A549 (cell line): ENCODE measurements at regions not wholly inside any gene's neighbourhood (a gene's known extent, or its start where the extent isn't known, plus 50 kb on each side); places are given as distances from the start of the nearest gene placed in this dataset.

Experiments
- ATAC-seq, 2 experiments: fragments of 200-7000 bp in 1 of 2; fragments of >200 bp in 1 of 2; cut with Nextera tagmentation in 1 of 2; cut with Tn5 transposase in 1 of 2; 3 replicates each; pipeline versions ENCODE4 v1.8.0 to v1.9.1; 2018 to 2020; ENCODE audit warnings: mild to moderate bottlenecking in 1 of 2, moderate library complexity in 1 of 2
- CTCF ChIA-PET: fragments of 300-600 bp; sonication (Branson Sonifier 250); formaldehyde crosslinking; extraction: SDS; loops from one replicate; lab custom pipeline; 2021; ENCODE audit warnings: antibody characterized with exemption, inconsistent platforms; lab: Yijun Ruan, JAX
- POLR2A ChIA-PET: fragments of 350-600 bp; formaldehyde crosslinking; extraction: SDS; loops from one replicate; lab custom pipeline; 2021; ENCODE audit warnings: antibody characterized with exemption, inconsistent platforms; lab: Yijun Ruan, JAX
- DNase-seq, 2 experiments: peaks; one replicate each; pipeline versions ENCODE4 v3.0.0 to v3.0.0-alpha.2; 2011 to 2016; ENCODE audit warnings: low read depth in 1 of 2, low spot score in 1 of 2
- FAIRE-seq: peaks from 2 replicates; lab custom pipeline; 2011; peaks lifted over from hg19 to GRCh38; lab: Jason Lieb, UNC
- H3K27ac ChIP-seq, 2 experiments: fragments of >200 bp; sonication (Bioruptor Twin); formaldehyde crosslinking; 3 replicates each; pipeline ENCODE4 v1.5.1; 2016 to 2017
- H3K4me1 ChIP-seq: fragments of >200 bp; sonication (Bioruptor Twin); formaldehyde crosslinking; 3 replicates; pipeline ENCODE4 v1.6.1; 2016
- H3K4me2 ChIP-seq: fragments of >200 bp; sonication (Bioruptor Twin); formaldehyde crosslinking; 3 replicates; pipeline ENCODE4 v1.6.1; 2016
- H3K4me3 ChIP-seq: fragments of >200 bp; sonication (Bioruptor Twin); formaldehyde crosslinking; 3 replicates; pipeline ENCODE4 v1.5.1; 2016
- H3K9me3 ChIP-seq: fragments of >200 bp; sonication (Bioruptor Twin); formaldehyde crosslinking; 3 replicates; pipeline ENCODE4 v1.6.1; 2016
- BHLHE40 ChIP-seq: IDR thresholded peaks from 2 replicates; pipeline ENCODE4 v1.6.1; 2012; ENCODE audit warnings: low read depth, low read length, inconsistent platforms
- CBX8 ChIP-seq: fragments of 200-600 bp; sonication (generic); IDR thresholded peaks from 2 replicates; pipeline ENCODE4 v1.6.1; 2016
- EP300 ChIP-seq, 2 experiments: fragments of >200 bp; sonication (Bioruptor Twin); formaldehyde crosslinking; IDR thresholded peaks; 2 replicates in 1 of 2; 3 replicates in 1 of 2; pipeline ENCODE4 v1.6.1; 2016 to 2017
- FOXS1 ChIP-seq: fragments of 250-450 bp; sonication (Bioruptor Pico); IDR thresholded peaks from 2 replicates; pipeline ENCODE4 v1.5.0; 2020; ENCODE audit warnings: mild to moderate bottlenecking, moderate library complexity
- HDAC2 ChIP-seq: fragments of 200-600 bp; sonication (generic); IDR thresholded peaks from 2 replicates; pipeline ENCODE4 v1.6.1; 2016
- HOXA7 ChIP-seq: fragments of 250-450 bp; sonication (Bioruptor Pico); IDR thresholded peaks from 2 replicates; pipeline ENCODE4 v1.5.0; 2020; ENCODE audit warnings: mild to moderate bottlenecking, moderate library complexity
- HOXB13 ChIP-seq: fragments of 250-450 bp; sonication (Bioruptor Pico); IDR thresholded peaks from 2 replicates; pipeline ENCODE4 v1.5.0; 2020; ENCODE audit warnings: low read depth, mild to moderate bottlenecking, moderate library complexity
- JUNB ChIP-seq: fragments of >200 bp; sonication (Bioruptor Twin); formaldehyde crosslinking; IDR thresholded peaks from 2 replicates; pipeline ENCODE4 v1.6.1; 2016
- KDM1A ChIP-seq: fragments of 200-600 bp; sonication (generic); IDR thresholded peaks from 2 replicates; pipeline ENCODE4 v1.6.1; 2016; ENCODE audit warnings: low read depth, mild to moderate bottlenecking
- KDM5A ChIP-seq: fragments of 200-600 bp; sonication (generic); IDR thresholded peaks from 2 replicates; pipeline ENCODE4 v1.6.1; 2016; ENCODE audit warnings: antibody characterized with exemption, mild to moderate bottlenecking
- NFE2L2 ChIP-seq: fragments of 150-350 bp; conservative IDR thresholded peaks from 2 replicates; pipeline ENCODE4 v1.6.1; 2014; ENCODE audit warnings: low read length
- RAD21 ChIP-seq, 2 experiments: fragments of >200 bp in 1 of 2; sonication (Bioruptor Twin) in 1 of 2; formaldehyde crosslinking in 1 of 2; IDR thresholded peaks in 1 of 2; conservative IDR thresholded peaks in 1 of 2; 2 replicates in 1 of 2; 3 replicates in 1 of 2; pipeline ENCODE4 v1.6.1; 2012 to 2018; ENCODE audit warnings: inconsistent platforms in 1 of 2
- SREBF2 ChIP-seq: fragments of 450-650 bp; IDR thresholded peaks from 2 replicates; pipeline ENCODE4 v1.6.1; 2014; ENCODE audit warnings: mild to moderate bottlenecking, moderate library complexity
- ZC3H11A ChIP-seq: fragments of 450-650 bp; IDR thresholded peaks from 2 replicates; pipeline ENCODE4 v1.6.1; 2014; ENCODE audit warnings: antibody characterized with exemption, mild to moderate bottlenecking
- ZNF302 ChIP-seq: fragments of 250-450 bp; sonication (Bioruptor Pico); IDR thresholded peaks from 2 replicates; pipeline ENCODE4 v1.9.0; 2021; ENCODE audit warnings: inconsistent platforms, mild to moderate bottlenecking, moderate library complexity
- ZSCAN20 ChIP-seq: fragments of 250-450 bp; sonication (Bioruptor Pico); IDR thresholded peaks from 2 replicates; pipeline ENCODE4 v1.8.0; 2022; ENCODE audit warnings: mild to moderate bottlenecking, moderate library complexity
- WGBS: methylation state at CpG from one replicate; pipeline ENCODE4 v1.1.6; 2017; ENCODE audit errors: missing lambda C conversion rate; 5-methylcytosine and 5-hydroxymethylcytosine counted together
- TF ChIP-seq, protein P1 (sequence below): fragments of 200-600 bp; sonication (generic); IDR thresholded peaks from 2 replicates; pipeline ENCODE4 v1.6.1; 2016; ENCODE audit warnings: antibody characterized with exemption, mild to moderate bottlenecking, moderate library complexity
- TF ChIP-seq, protein P2 (sequence below): IDR thresholded peaks from 2 replicates; pipeline ENCODE4 v1.6.1; 2012; ENCODE audit warnings: low read depth, borderline replicate concordance

DNA sequence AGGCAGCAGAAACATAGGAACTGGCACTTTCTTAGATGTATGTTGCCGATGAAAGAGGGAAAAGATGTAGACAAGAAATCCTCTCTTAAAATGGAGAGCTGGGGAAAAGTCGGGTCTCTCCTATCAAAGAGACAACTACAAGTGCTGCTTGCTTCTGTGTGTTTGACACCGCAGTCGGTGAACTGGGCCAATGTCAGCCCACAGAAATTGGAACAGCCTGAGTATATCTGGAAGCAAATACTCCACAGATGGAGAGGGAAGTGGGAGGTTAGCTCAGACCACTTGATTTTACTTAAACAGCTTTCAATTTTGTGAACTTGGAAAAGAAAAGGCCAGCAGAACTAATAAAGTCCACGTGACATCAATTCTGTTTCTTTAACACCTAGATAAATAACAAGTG is 230.9 kb upstream of the FAT1 start:
- POLR2A ChIA-PET = no interaction called here
- no peak for TF ChIP-seq CBX8
- no peak for TF ChIP-seq BHLHE40
- no peak for TF ChIP-seq JUNB
- TF ChIP-seq SREBF2 = no peak
- TF ChIP-seq FOXS1 (CRISPR knock-in tag) = no peak
- TF ChIP-seq, all 56 proteins: peak for 0
- ATAC-seq (no peak), DNase-seq (no peak), FAIRE-seq (no peak)
- CTCF ChIA-PET = no interaction called here
- Histone ChIP-seq H3K4me2 (no peak overlapping the region), H3K9me3 (no peaks in the 10 kb centered on the region), H3K27ac (no peak overlapping the region), H3K4me1 (no peaks in the 10 kb centered on the region), H3K4me3 (no peak overlapping the region)
- WGBS = 88% methylated on average over 5 of the region's 5 CpGs

DNA sequence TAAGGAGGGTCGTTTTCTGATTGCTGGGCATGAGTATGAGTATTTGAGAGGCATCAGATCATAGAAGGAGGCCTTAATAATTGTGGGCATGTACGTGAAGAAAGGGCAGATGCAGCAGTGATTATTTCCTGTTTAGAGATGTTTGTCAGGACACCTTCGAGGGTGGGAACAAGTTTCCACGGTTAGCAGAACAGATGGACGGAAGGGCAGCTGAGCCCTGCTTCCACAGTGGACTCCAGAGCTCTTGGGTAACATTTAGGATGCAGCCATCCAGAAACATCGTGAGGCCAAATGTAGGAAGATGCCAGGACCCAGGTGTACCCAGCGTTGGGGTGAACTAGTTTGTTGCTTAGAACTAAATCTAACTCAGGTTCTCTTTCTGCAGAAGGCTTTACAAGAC is 231.3 kb upstream of the FAT1 start:
- ChIA-PET POLR2A (no interaction called here), CTCF (no interaction called here)
- Histone ChIP-seq H3K4me2 (no peak overlapping the region), H3K4me1 (no peaks in the 10 kb centered on the region), H3K4me3 (no peak overlapping the region), H3K9me3 (no peaks in the 10 kb centered on the region), H3K27ac (no peak overlapping the region)
- FAIRE-seq (no peak), ATAC-seq (no peak), DNase-seq (no peak)
- WGBS = 60% methylated on average over 7 of the region's 7 CpGs
- TF ChIP-seq KDM5A = no peak
- TF ChIP-seq ZC3H11A = no peak
- no peak for TF ChIP-seq HOXA7
- TF ChIP-seq HOXB13 (CRISPR knock-in tag) = no peak
- no peak for TF ChIP-seq KDM1A

DNA sequence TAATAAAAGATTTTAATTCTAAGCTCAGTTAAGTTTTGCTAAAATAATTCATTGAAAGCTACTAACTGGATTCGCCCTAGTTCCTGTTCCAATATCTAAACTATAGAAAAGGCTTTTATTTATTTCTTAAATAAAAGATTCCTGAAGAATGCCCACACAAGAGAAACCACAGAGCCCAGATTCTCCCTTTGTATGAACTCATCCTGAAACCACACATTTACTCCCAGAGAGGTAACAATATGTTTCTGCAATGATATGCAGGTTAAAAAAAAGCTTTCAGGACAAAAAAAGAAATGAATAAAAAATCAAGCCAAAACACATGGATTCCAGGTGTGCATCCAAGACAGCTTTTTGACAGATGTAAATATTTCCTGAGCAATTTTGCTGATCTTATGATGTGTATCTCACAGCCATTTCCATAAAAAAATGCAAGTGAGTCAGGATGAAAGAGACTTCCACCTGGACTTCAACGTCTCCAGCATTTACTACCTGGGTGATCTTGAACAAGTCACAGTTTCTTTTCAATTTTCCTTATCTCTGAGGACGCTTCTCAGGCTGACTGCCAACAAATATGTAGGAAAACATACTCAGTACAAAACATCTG is 234.4 kb upstream of the FAT1 start:
- H3K27ac ChIP-seq = no peak overlapping the region
- no peaks in the 10 kb centered on the region for H3K4me1 ChIP-seq
- H3K9me3 ChIP-seq = no peaks in the 10 kb centered on the region
- H3K4me3 ChIP-seq = no peak overlapping the region
- DNase-seq = no peak
- no peak for ATAC-seq
- WGBS = 73% methylated on average over 3 of the region's 3 CpGs
- CTCF ChIA-PET = no interaction called here
- no peak for FAIRE-seq
- no peak overlapping the region for H3K4me2 ChIP-seq
- POLR2A ChIA-PET = no interaction called here
- no peak for TF ChIP-seq NFE2L2
- TF ChIP-seq EP300 (IDR thresholded peaks at IDR 0.05) = no peak
- TF ChIP-seq, protein P1, sequence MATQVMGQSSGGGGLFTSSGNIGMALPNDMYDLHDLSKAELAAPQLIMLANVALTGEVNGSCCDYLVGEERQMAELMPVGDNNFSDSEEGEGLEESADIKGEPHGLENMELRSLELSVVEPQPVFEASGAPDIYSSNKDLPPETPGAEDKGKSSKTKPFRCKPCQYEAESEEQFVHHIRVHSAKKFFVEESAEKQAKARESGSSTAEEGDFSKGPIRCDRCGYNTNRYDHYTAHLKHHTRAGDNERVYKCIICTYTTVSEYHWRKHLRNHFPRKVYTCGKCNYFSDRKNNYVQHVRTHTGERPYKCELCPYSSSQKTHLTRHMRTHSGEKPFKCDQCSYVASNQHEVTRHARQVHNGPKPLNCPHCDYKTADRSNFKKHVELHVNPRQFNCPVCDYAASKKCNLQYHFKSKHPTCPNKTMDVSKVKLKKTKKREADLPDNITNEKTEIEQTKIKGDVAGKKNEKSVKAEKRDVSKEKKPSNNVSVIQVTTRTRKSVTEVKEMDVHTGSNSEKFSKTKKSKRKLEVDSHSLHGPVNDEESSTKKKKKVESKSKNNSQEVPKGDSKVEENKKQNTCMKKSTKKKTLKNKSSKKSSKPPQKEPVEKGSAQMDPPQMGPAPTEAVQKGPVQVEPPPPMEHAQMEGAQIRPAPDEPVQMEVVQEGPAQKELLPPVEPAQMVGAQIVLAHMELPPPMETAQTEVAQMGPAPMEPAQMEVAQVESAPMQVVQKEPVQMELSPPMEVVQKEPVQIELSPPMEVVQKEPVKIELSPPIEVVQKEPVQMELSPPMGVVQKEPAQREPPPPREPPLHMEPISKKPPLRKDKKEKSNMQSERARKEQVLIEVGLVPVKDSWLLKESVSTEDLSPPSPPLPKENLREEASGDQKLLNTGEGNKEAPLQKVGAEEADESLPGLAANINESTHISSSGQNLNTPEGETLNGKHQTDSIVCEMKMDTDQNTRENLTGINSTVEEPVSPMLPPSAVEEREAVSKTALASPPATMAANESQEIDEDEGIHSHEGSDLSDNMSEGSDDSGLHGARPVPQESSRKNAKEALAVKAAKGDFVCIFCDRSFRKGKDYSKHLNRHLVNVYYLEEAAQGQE = no peak

DNA sequence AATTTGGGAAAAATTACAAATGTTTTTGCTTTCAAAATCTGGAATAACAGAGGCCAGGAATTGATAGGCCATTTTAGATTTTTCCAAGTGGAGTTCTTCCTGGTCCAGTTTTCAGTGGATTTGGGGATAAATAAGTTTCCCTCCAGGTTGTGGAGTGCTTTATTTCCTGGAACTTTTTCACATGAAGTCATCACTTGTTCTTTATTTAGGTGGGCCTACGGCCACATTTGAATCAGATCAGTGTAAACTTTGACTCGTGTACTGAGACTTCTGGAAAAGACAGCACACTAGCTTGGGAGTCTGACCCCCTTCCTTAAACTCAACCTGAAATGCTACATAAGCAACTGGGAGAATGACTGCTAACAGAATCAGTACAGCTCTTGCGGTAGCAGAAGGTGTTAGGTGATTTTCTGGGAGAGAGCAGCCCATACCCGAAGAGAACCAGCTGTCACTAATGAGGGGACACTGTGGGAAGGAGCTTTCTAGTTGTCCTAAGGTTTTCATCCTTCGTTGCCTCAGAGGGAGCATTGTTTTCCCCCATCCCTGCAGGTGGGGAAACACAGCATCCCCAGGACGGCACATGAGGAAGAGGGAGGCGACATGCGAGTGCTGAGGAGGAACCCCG is 235.2 kb upstream of the FAT1 start:
- TF ChIP-seq HDAC2 (no peak), ZSCAN20 (CRISPR knock-in tag) (no peak), SREBF2 (no peak), RAD21 (conservative IDR thresholded peaks at IDR 0.05 in 1 of 2, IDR thresholded peaks at IDR 0.05 in 1 of 2) (no peak), KDM5A (no peak), ZNF302 (CRISPR knock-in tag) (no peak)
- TF ChIP-seq, protein P1 = no peak
- TF ChIP-seq, protein P2, sequence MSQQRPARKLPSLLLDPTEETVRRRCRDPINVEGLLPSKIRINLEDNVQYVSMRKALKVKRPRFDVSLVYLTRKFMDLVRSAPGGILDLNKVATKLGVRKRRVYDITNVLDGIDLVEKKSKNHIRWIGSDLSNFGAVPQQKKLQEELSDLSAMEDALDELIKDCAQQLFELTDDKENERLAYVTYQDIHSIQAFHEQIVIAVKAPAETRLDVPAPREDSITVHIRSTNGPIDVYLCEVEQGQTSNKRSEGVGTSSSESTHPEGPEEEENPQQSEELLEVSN = no peak
- no peak for FAIRE-seq
- Histone ChIP-seq H3K4me2 (no peak overlapping the region), H3K4me1 (no peaks in the 10 kb centered on the region), H3K27ac (no peak overlapping the region), H3K9me3 (no peaks in the 10 kb centered on the region), H3K4me3 (no peak overlapping the region)
- ChIA-PET CTCF (interaction anchor here (0.6 kb wide), 1 partner anchor 29 kb away, joined by 3 read pairs; no protein-coding TSS in a partner anchor), POLR2A (no interaction called here)
- ATAC-seq = no peak
- DNase-seq = no peak
- 53% methylated on average over 5 of the region's 9 CpGs for WGBS
